ENCODE measurements at regions not wholly inside any gene's neighbourhood (a gene's known extent, or its start where the extent isn't known, plus 50 kb on each side); places are given as distances from the start of the nearest gene placed in this dataset.

- no peaks in the 10 kb centered on the region for H3K4me1 Mint-ChIP-seq
- no peak for TF ChIP-seq CTCF (IDR thresholded peaks at IDR 0.05; ENCODE audit: unreplicated experiment)
- H3K9me3 Mint-ChIP-seq = peaks cover 22% of the 10 kb centered on the region
- peaks cover 6% of the 10 kb centered on the region for H3K36me3 Mint-ChIP-seq
- H3K27ac Mint-ChIP-seq = no peak overlapping the region
- H3K27me3 Mint-ChIP-seq (ENCODE audit: low read depth) = no peaks in the 10 kb centered on the region
- no peak for DNase-seq (ENCODE audit: low spot score in 2 of 2, unreplicated experiment in 2 of 2)
- no peak overlapping the region for H3K4me3 Mint-ChIP-seq
Measured at GRCh38 chr2:186399082-186399644, 86.9 kb upstream of the ZC3H15 start.

GRCh38 chr2:186405842-186406241 lies 80.2 kb upstream of the ZC3H15 start:
- TF ChIP-seq CTCF (IDR thresholded peaks at IDR 0.05; ENCODE audit: unreplicated experiment) = no peak
- H3K36me3 Mint-ChIP-seq = no peaks in the 10 kb centered on the region
- H3K27ac Mint-ChIP-seq = no peak overlapping the region
- no peaks in the 10 kb centered on the region for H3K27me3 Mint-ChIP-seq (ENCODE audit: low read depth)
- H3K9me3 Mint-ChIP-seq = peaks cover 32% of the 10 kb centered on the region
- no peak overlapping the region for H3K4me3 Mint-ChIP-seq
- no peaks in the 10 kb centered on the region for H3K4me1 Mint-ChIP-seq
- DNase-seq (ENCODE audit: low spot score in 2 of 2, unreplicated experiment in 2 of 2) = no peak

GRCh38 chr2:186407611-186408010 lies 78.4 kb upstream of the ZC3H15 start:
- Mint-ChIP-seq H3K27ac (no peak overlapping the region), H3K27me3 (ENCODE audit: low read depth) (no peaks in the 10 kb centered on the region), H3K9me3 (peaks cover 42% of the 10 kb centered on the region), H3K4me1 (no peaks in the 10 kb centered on the region), H3K36me3 (peaks cover 2% of the 10 kb centered on the region), H3K4me3 (no peak overlapping the region)
- TF ChIP-seq CTCF (IDR thresholded peaks at IDR 0.05; ENCODE audit: unreplicated experiment) = no peak
- DNase-seq (ENCODE audit: low spot score in 2 of 2, unreplicated experiment in 2 of 2) = no peak

GRCh38 chr2:186410802-186411201 lies 75.3 kb upstream of the ZC3H15 start:
- H3K4me3 Mint-ChIP-seq = no peak overlapping the region

GRCh38 chr2:186422226-186422625 lies 63.8 kb upstream of the ZC3H15 start:
- no peaks in the 10 kb centered on the region for H3K4me1 Mint-ChIP-seq
- H3K9me3 Mint-ChIP-seq = no peaks in the 10 kb centered on the region
- H3K27me3 Mint-ChIP-seq (ENCODE audit: low read depth) = no peaks in the 10 kb centered on the region
- no peak overlapping the region for H3K27ac Mint-ChIP-seq
- TF ChIP-seq CTCF (IDR thresholded peaks at IDR 0.05; ENCODE audit: unreplicated experiment) = no peak
- no peak for DNase-seq (ENCODE audit: low spot score in 2 of 2, unreplicated experiment in 2 of 2)
- H3K4me3 Mint-ChIP-seq = no peak overlapping the region
- peaks cover 3% of the 10 kb centered on the region for H3K36me3 Mint-ChIP-seq

More at GRCh38 chr2:186410802-186411201, 75.3 kb upstream of the ZC3H15 start:
- Mint-ChIP-seq H3K27ac (no peak overlapping the region), H3K36me3 (peaks cover 15% of the 10 kb centered on the region), H3K9me3 (peaks cover 34% of the 10 kb centered on the region), H3K27me3 (ENCODE audit: low read depth) (no peaks in the 10 kb centered on the region), H3K4me1 (no peaks in the 10 kb centered on the region)
- DNase-seq (ENCODE audit: low spot score in 2 of 2, unreplicated experiment in 2 of 2) = no peak
- TF ChIP-seq CTCF (IDR thresholded peaks at IDR 0.05; ENCODE audit: unreplicated experiment) = no peak

GRCh38 chr2:186423481-186423880 lies 62.6 kb upstream of the ZC3H15 start:
- TF ChIP-seq CTCF (IDR thresholded peaks at IDR 0.05; ENCODE audit: unreplicated experiment) = no peak
- no peaks in the 10 kb centered on the region for H3K9me3 Mint-ChIP-seq
- no peaks in the 10 kb centered on the region for H3K4me1 Mint-ChIP-seq
- H3K27me3 Mint-ChIP-seq (ENCODE audit: low read depth) = no peaks in the 10 kb centered on the region
- DNase-seq (ENCODE audit: low spot score in 2 of 2, unreplicated experiment in 2 of 2) = no peak
- H3K27ac Mint-ChIP-seq = no peak overlapping the region
- peaks cover 2% of the 10 kb centered on the region for H3K36me3 Mint-ChIP-seq
- H3K4me3 Mint-ChIP-seq = no peak overlapping the region

Data from mesothelial cell of epicardium (in vitro differentiated cells).